Mesothelial cell of epicardium (in vitro differentiated cells): ENCODE measurements at regions not wholly inside any gene's neighbourhood (a gene's known extent, or its start where the extent isn't known, plus 50 kb on each side); places are given as distances from the start of the nearest gene placed in this dataset.
"Not testable (repeated sequence)": the region's sequence is repeated elsewhere in the genome, so short reads cannot be mapped to it uniquely, and the experiment has no call there.

Experiments used
- DNase-seq, 2 experiments: peaks; one replicate each; pipeline ENCODE4 v3.0.0; 2021; ENCODE audit warnings: low spot score in 2 of 2; ENCODE audit not compliant: unreplicated experiment in 2 of 2
- H3K27ac Mint-ChIP-seq: 2 replicates; pipeline ENCODE4 v1.8.0; 2021; ENCODE audit warnings: mixed read lengths
- H3K27me3 Mint-ChIP-seq: 2 replicates; pipeline ENCODE4 v1.8.0; 2021; ENCODE audit warnings: low read depth, mixed read lengths
- H3K36me3 Mint-ChIP-seq: 2 replicates; pipeline ENCODE4 v1.8.0; 2021; ENCODE audit warnings: mixed read lengths
- H3K4me1 Mint-ChIP-seq: 2 replicates; pipeline ENCODE4 v1.8.0; 2021; ENCODE audit warnings: mixed read lengths
- H3K4me3 Mint-ChIP-seq: 2 replicates; pipeline ENCODE4 v1.8.0; 2021; ENCODE audit warnings: mild to moderate bottlenecking, moderate library complexity, mixed read lengths
- H3K9me3 Mint-ChIP-seq: 2 replicates; pipeline ENCODE4 v1.8.0; 2021; ENCODE audit warnings: mixed read lengths
- CTCF ChIP-seq: fragments of 200-600 bp; sonication (generic); IDR thresholded peaks from one replicate; pipeline ENCODE4 v1.5.0; 2021; ENCODE audit warnings: antibody characterized with exemption; ENCODE audit not compliant: unreplicated experiment

GRCh38 chr13:44685641-44686040 lies 109.5 kb upstream of the TSC22D1 start:
- H3K4me3 Mint-ChIP-seq = no peak overlapping the region
- H3K36me3 Mint-ChIP-seq = peaks cover 5% of the 10 kb centered on the region
- H3K27me3 Mint-ChIP-seq = no peaks in the 10 kb centered on the region
- TF ChIP-seq CTCF = no peak
- H3K4me1 Mint-ChIP-seq = no peaks in the 10 kb centered on the region
- DNase-seq = no peak
- no peak overlapping the region for H3K27ac Mint-ChIP-seq
- peaks cover 17% of the 10 kb centered on the region for H3K9me3 Mint-ChIP-seq

- DNase-seq, H3K4me1 Mint-ChIP-seq, H3K27me3 Mint-ChIP-seq, H3K36me3 Mint-ChIP-seq, H3K27ac Mint-ChIP-seq, H3K4me3 Mint-ChIP-seq: not testable (repeated sequence)
- peaks cover 27% of the 10 kb centered on the region for H3K9me3 Mint-ChIP-seq
Observed at GRCh38 chr13:44682416-44682815, 106.3 kb upstream of the TSC22D1 start.

- Mint-ChIP-seq H3K27me3 (no peaks in the 10 kb centered on the region), H3K9me3 (peaks cover 22% of the 10 kb centered on the region), H3K36me3 (peaks cover 5% of the 10 kb centered on the region), H3K4me3 (no peak overlapping the region), H3K27ac (no peak overlapping the region), H3K4me1 (no peaks in the 10 kb centered on the region)
- no peak for DNase-seq
- TF ChIP-seq CTCF = no peak
Observed at GRCh38 chr13:44680746-44681355, 104.7 kb upstream of the TSC22D1 start.

GRCh38 chr13:44679597-44679996 lies 103.5 kb upstream of the TSC22D1 start:
- H3K4me1 Mint-ChIP-seq = no peaks in the 10 kb centered on the region
- no peaks in the 10 kb centered on the region for H3K27me3 Mint-ChIP-seq
- no peak for TF ChIP-seq CTCF
- no peak overlapping the region for H3K4me3 Mint-ChIP-seq
- peaks cover 22% of the 10 kb centered on the region for H3K9me3 Mint-ChIP-seq
- no peak overlapping the region for H3K27ac Mint-ChIP-seq
- no peak for DNase-seq
- peaks cover 5% of the 10 kb centered on the region for H3K36me3 Mint-ChIP-seq

GRCh38 chr13:44678197-44678596 lies 102.1 kb upstream of the TSC22D1 start:
- no peak overlapping the region for H3K4me3 Mint-ChIP-seq
- TF ChIP-seq CTCF = no peak
- H3K27me3 Mint-ChIP-seq = no peaks in the 10 kb centered on the region
- H3K36me3 Mint-ChIP-seq = peaks cover 3% of the 10 kb centered on the region
- H3K4me1 Mint-ChIP-seq = no peaks in the 10 kb centered on the region
- peaks cover 16% of the 10 kb centered on the region for H3K9me3 Mint-ChIP-seq
- no peak for DNase-seq
- H3K27ac Mint-ChIP-seq = no peak overlapping the region

- H3K36me3 Mint-ChIP-seq = peaks cover 3% of the 10 kb centered on the region
- no peaks in the 10 kb centered on the region for H3K4me1 Mint-ChIP-seq
- DNase-seq = no peak
- H3K27me3 Mint-ChIP-seq = no peaks in the 10 kb centered on the region
- TF ChIP-seq CTCF = no peak
- peaks cover 16% of the 10 kb centered on the region for H3K9me3 Mint-ChIP-seq
- H3K4me3 Mint-ChIP-seq = no peak overlapping the region
- no peak overlapping the region for H3K27ac Mint-ChIP-seq
Observed at GRCh38 chr13:44676534-44676933, 100.4 kb upstream of the TSC22D1 start.
